GM18520 (cell line): ENCODE measurements at regions not wholly inside any gene's neighbourhood (a gene's known extent, or its start where the extent isn't known, plus 50 kb on each side); places are given as distances from the start of the nearest gene placed in this dataset.

ENCODE experiments used
- ATAC-seq: cut with Tn5 transposase; IDR thresholded peaks from one replicate; pipeline ENCODE4 v1.9.1; 2021; ENCODE audit not compliant: unreplicated experiment

DNA sequence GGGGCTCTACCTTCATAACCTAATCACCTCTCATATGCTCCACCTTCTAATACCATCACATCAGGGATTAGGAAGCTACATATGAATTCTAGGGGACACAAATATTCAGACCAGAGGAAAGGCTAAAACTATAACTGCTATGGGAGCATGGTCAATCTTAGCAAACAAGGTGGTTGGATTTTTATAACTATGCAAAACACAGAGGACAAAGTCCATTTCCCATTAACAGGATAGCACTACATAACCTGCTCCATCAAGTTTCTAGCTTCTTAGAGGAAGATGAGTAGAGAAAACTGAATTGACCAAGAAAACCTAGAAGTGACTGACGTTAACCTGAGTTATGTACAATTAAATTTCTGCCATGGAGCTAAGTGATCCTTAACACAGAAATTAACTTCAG is 398.6 kb downstream of the TBL1XR1 start:
- no peak for ATAC-seq

DNA sequence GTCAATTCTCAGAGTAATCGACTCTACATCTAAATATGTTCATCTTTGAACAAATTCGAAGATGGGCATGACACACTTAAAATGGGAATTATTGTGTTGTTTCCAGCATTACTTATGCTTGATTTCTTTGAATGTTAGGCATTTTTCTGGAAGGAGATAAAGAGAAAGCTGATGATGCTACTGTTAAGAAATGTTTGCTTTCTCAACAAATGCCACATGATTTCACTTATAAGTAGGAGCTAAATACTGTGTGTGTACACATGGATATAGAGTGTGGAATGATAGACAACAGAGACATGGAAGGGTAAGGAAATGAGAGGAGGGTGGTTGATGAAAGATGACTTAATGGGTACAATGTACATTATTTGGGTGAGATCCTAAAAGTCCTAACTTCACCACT is 400.9 kb downstream of the TBL1XR1 start:
- no peak for ATAC-seq

GRCh38 chr3:176795891-176796290 is 401.4 kb downstream of the TBL1XR1 start:
- no peak for ATAC-seq

- no peak for ATAC-seq
Observed at GRCh38 chr3:176794406-176794805, 402.9 kb downstream of the TBL1XR1 start.

GRCh38 chr3:176789947-176790346 is 407.3 kb downstream of the TBL1XR1 start:
- no peak for ATAC-seq

GRCh38 chr3:176789281-176789705 is 408.0 kb downstream of the TBL1XR1 start:
- ATAC-seq: no peak

- no peak for ATAC-seq
Observed at GRCh38 chr3:176787506-176787905, 409.8 kb downstream of the TBL1XR1 start.

GRCh38 chr3:176785171-176785570 is 412.1 kb downstream of the TBL1XR1 start:
- no peak for ATAC-seq

DNA sequence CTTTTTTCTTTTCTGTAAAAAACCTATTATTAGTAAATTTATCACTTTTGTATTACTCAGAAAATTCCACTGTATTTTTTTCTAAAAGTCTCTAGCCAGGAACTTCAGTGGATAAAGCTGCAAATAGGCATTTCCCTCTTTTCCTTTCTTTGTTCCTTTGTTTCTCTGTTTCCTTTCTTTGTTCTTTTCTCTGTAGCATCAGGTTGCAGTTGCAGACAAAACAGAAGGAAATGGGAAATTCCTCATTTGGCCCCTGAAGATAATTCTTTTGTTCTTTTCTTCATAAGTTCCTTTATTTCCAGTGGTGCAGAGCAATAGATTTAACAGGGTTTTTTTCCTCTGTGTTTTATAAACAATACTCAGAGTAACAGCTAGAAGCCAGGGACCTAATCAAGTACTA is 416.5 kb downstream of the TBL1XR1 start:
- ATAC-seq: no peak

- ATAC-seq: no peak
Observed at GRCh38 chr3:176776622-176777175, 420.6 kb downstream of the TBL1XR1 start.

- ATAC-seq: no peak
Observed at GRCh38 chr3:176769547-176770190, 427.6 kb downstream of the TBL1XR1 start.

- no peak for ATAC-seq
Observed at GRCh38 chr3:176767385-176767784, 429.9 kb downstream of the TBL1XR1 start.

- ATAC-seq: no peak
Observed at GRCh38 chr3:176766862-176767261, 430.4 kb downstream of the TBL1XR1 start.

GRCh38 chr3:176765382-176765900 is 431.8 kb downstream of the TBL1XR1 start:
- ATAC-seq: no peak

- ATAC-seq: no peak
Observed at GRCh38 chr3:176759815-176760506, 437.3 kb downstream of the TBL1XR1 start.

DNA sequence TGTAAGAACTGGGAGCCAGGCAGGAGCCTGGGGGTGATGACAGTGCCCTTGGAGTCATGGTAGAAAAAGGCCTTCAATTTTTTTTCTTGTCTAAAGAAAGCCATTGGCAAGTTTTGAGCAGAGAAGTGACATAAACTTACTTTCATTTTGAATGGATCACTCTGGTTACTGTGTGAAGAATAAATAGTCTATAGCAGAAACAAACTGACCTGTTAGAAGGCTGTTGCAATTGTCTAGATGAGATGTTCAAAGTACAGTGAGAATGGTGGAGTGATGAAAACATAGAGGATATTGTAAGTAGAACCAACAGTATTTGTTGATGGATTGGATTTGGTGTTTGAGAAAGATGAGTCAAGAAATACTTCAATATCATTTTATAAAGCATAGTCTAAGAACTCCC is 439.9 kb downstream of the TBL1XR1 start:
- ATAC-seq: no peak

DNA sequence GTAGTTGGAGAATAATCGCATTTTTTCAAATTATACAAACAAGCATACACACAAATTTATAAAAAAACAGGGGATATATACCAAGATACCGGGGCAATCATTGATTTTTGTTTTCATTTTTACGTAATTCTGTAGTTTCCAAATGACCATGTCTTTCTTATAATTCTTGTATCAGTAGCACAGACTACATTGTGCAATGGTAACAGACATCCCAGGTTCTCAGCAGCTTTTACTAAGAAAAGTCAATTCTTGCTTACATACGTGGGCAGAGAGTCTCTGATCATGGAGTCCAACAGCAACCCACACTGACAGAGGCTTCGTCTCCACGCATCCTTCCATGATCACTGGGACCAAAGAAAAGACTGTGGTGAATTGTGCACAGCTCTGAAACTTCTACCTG is 441.3 kb downstream of the TBL1XR1 start:
- no peak for ATAC-seq

GRCh38 chr3:176755552-176755951 is 441.7 kb downstream of the TBL1XR1 start:
- no peak for ATAC-seq

DNA sequence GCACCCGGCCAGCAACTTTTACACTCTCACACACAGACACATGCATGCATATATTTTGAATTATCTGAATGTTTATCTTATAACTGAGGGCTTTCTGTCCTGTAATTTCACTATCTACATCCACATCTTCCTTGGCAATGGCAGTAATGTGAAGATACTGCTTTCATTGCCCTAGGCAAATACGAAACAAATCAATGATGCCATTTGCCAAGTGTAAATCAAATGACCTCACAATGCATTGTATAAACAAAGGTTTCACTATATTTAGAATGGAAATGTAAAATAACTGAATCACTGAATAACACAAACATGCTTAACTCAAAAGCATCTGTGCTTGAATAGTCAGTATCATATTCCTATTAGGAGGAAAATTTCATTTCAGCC is 455.6 kb downstream of the TBL1XR1 start:
- ATAC-seq: no peak

DNA sequence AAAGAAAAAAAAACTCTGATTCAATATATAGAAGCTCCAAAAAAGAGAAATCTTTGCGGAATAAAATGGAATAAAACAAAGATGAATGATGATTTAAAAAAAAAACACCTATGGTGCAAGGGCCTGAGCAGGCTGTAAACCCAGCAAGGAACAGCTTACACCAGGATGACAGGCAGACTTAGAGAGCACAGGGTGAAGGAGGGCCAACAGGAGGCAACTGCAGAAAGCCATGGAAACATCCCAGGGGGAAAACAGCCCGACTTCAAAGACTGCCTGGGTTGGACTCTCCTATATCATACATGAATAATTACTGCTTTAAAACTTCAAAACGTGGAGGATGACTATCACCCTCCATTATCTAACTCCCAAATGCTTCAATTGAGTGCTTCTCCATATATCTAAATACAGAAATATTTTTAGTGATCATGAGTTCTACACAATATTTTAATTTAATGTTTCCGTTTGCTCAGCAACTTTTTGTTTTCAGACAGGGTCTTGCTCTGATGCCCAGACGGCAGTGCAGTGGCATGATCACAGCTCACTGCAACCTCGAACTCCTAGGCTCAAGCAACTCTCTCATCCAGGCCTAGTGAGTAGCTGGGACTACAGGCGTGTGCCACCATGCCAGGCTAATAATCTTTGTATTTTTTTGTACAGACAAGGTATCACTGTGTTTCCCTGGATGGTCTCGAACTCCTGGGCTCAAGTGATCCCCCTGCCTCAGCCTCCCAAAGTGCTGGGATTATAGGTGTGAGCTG is 456.2 kb downstream of the TBL1XR1 start:
- no peak for ATAC-seq

DNA sequence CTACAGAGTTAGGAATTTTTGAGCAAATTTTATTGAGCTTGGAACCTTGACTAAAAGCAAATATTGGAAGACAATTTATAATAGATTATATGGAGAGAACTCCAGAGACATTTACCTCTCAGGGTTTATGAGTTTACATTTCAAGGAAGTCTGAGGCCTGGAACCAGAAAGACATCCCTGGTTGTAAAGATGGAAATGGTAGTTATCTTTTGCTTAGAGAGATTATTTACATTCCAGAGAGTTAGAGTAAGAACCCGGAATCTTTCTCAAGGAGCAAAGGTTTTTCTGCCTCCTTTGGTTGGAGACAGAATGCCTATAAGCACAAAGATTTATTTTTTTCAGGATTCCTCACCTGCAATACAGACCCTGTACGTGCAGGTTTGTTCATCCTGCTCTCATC is 458.1 kb downstream of the TBL1XR1 start:
- no peak for ATAC-seq
